ENCODE measurements at regions not wholly inside any gene's neighbourhood (a gene's known extent, or its start where the extent isn't known, plus 50 kb on each side); places are given as distances from the start of the nearest gene placed in this dataset.

DNA sequence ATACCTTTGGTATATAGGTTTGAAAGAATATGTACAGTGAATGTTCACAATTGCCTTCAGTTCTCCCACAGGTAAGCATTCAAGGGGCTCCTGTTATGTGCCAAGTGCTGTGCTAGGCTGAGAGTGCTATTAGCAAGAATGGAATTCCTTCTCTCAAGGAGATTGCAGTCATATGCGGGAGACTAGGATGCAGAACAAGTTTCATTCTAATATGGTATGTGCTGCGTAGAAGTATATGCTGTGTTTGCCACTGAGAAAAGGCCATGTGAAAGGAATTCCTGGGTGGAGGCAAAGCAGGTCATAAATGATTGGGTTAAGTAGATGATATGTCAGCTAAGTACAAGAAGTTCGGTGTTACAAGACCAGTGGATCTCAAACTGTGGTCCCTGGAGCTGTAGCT lies 303.0 kb downstream of the GPATCH2 start:
- Histone ChIP-seq H3K4me3 (no peak overlapping the region), H3K9me3 (no peaks in the 10 kb centered on the region), H3K27me3 (no peaks in the 10 kb centered on the region), H3K36me3 (no peaks in the 10 kb centered on the region), H3K4me1 (no peaks in the 10 kb centered on the region), H3K27ac (no peak overlapping the region)
- no peak for DNase-seq
- TF ChIP-seq POLR2A (IDR thresholded peaks at IDR 0.05), result no peak
- TF ChIP-seq, protein P1, sequence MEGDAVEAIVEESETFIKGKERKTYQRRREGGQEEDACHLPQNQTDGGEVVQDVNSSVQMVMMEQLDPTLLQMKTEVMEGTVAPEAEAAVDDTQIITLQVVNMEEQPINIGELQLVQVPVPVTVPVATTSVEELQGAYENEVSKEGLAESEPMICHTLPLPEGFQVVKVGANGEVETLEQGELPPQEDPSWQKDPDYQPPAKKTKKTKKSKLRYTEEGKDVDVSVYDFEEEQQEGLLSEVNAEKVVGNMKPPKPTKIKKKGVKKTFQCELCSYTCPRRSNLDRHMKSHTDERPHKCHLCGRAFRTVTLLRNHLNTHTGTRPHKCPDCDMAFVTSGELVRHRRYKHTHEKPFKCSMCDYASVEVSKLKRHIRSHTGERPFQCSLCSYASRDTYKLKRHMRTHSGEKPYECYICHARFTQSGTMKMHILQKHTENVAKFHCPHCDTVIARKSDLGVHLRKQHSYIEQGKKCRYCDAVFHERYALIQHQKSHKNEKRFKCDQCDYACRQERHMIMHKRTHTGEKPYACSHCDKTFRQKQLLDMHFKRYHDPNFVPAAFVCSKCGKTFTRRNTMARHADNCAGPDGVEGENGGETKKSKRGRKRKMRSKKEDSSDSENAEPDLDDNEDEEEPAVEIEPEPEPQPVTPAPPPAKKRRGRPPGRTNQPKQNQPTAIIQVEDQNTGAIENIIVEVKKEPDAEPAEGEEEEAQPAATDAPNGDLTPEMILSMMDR (IDR thresholded peaks at IDR 0.05), result no peak

DNA sequence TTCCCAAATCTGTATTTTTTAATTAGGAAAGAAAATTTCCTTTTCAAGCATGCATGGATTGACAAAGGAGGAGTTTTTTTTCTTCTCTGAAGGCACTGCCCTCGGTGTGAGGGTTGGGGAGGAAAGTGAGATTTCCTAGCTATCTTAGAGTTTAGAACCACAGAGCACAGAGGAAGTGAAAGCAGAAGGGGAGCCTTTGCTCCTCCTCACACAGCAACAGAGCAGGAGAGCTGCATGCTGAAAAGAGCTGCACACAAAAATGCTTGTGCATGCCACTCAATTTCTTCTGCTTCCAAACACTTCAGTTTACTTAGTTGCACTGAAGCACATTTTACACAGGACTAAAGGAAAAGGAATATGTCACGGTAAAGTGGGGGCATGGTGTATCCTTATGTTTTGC lies 308.1 kb downstream of the GPATCH2 start:
- DNase-seq, result no peak
- no peaks in the 10 kb centered on the region for H3K36me3 ChIP-seq
- no peak overlapping the region for H3K4me3 ChIP-seq
- H3K9me3 ChIP-seq, result no peaks in the 10 kb centered on the region
- no peaks in the 10 kb centered on the region for H3K27me3 ChIP-seq
- no peaks in the 10 kb centered on the region for H3K4me1 ChIP-seq
- TF ChIP-seq, protein P1 (IDR thresholded peaks at IDR 0.05), result no peak
- no peak for TF ChIP-seq POLR2A (IDR thresholded peaks at IDR 0.05)
- no peak overlapping the region for H3K27ac ChIP-seq

DNA sequence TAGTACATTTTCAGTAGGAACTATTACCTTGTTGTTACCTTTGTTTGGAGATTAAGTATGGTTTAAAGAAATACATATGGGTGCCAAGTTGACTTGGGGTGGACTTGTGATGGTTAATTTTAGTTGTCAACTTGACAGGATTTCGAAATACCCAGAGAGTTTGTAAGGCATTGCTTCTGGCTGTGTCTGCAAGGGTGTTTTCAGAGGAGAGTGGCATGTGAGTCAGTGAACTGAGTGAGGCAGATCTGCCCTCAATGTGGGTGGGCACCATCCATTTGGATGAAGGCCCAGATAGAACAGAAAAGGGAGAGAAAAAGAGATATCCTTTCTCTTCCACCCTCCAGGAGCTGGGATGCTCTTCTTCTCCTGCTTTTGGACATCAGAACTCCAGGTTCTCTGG lies 315.5 kb downstream of the GPATCH2 start:
- H3K36me3 ChIP-seq, result no peaks in the 10 kb centered on the region
- TF ChIP-seq POLR2A (IDR thresholded peaks at IDR 0.05), result no peak
- TF ChIP-seq, protein P1 (IDR thresholded peaks at IDR 0.05), result no peak

DNA sequence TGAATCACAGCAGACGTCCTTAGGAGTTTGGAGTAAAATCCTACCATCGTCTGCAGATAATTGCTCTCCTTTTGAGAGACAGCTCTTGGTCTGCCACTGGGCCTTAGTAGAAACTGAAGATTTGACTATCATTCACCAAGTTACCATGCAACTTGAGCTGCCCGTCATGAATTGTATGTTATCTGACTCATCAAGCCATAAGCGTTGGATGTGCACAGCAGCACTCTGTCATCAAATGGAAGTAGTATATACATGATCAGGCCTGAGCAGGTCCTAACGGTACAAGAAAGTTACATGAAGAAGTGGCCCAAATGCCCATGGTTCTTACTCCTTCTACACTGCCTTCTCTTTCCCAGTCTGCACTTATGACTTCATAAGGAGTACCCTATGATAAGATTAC lies 317.8 kb downstream of the GPATCH2 start:
- Histone ChIP-seq H3K4me1 (no peaks in the 10 kb centered on the region), H3K27me3 (no peaks in the 10 kb centered on the region), H3K36me3 (no peaks in the 10 kb centered on the region), H3K4me3 (no peak overlapping the region), H3K9me3 (no peaks in the 10 kb centered on the region), H3K27ac (no peak overlapping the region)
- DNase-seq, result no peak
- TF ChIP-seq, protein P1 (IDR thresholded peaks at IDR 0.05), result no peak
- TF ChIP-seq POLR2A (IDR thresholded peaks at IDR 0.05), result no peak

More for the DNA sequence above, 315.5 kb downstream of the GPATCH2 start:
- Histone ChIP-seq H3K9me3 (no peaks in the 10 kb centered on the region), H3K27ac (no peak overlapping the region), H3K4me3 (no peak overlapping the region), H3K4me1 (no peaks in the 10 kb centered on the region), H3K27me3 (no peaks in the 10 kb centered on the region)
- no peak for DNase-seq

DNA sequence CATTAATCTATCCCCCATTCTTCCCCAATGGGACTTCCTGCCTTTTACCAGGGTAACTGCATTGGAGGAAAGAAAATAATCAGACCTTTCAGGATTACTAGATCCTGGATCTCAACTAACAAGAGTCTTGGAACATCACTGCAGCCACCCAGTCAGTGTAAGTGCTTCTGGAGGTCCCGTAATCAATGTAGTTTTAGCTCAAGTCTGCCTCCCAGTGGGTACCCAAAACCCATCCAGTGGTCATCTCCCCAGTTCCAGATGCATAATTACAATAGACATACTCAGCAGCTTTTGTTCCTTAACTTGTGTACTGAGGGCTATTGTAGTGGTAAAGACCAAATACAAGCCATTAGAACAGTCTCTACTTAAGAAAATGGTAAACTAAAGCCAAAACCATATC lies 319.1 kb downstream of the GPATCH2 start:
- no peak for DNase-seq
- H3K27me3 ChIP-seq, result no peaks in the 10 kb centered on the region
- H3K4me1 ChIP-seq, result no peaks in the 10 kb centered on the region
- H3K27ac ChIP-seq, result no peak overlapping the region
- H3K9me3 ChIP-seq, result no peaks in the 10 kb centered on the region
- no peak overlapping the region for H3K4me3 ChIP-seq
- no peaks in the 10 kb centered on the region for H3K36me3 ChIP-seq
- TF ChIP-seq, protein P1 (IDR thresholded peaks at IDR 0.05), result peak in 2 of 6 experiments; percentile 9 to 17
- no peak for TF ChIP-seq POLR2A (IDR thresholded peaks at IDR 0.05)

DNA sequence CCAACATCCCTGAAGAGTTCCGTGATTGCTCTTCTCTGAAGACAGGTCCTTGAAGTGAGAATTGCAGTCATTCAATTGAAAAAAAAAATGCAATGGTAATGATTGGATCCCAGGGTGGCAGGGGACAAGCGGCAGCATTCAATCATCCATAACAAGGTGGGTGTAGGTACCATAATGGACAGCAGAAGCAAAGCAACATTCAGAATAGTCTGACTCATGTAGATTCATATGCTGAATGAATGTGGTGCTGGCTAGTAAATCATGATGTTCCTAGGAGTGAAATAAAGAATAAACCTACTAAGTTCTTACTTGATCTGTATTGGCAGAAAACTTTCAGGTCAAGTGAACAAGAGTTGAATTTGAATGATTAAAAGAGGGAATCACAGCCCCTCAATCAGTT lies 319.6 kb downstream of the GPATCH2 start:
- no peak overlapping the region for H3K27ac ChIP-seq
- H3K9me3 ChIP-seq, result no peaks in the 10 kb centered on the region
- no peak for TF ChIP-seq POLR2A (IDR thresholded peaks at IDR 0.05)
- TF ChIP-seq, protein P1 (IDR thresholded peaks at IDR 0.05), result no peak
- no peaks in the 10 kb centered on the region for H3K4me1 ChIP-seq
- no peak overlapping the region for H3K4me3 ChIP-seq
- H3K36me3 ChIP-seq, result no peaks in the 10 kb centered on the region
- H3K27me3 ChIP-seq, result no peaks in the 10 kb centered on the region
- DNase-seq, result no peak
